ENCODE measurements at regions not wholly inside any gene's neighbourhood (a gene's known extent, or its start where the extent isn't known, plus 50 kb on each side); places are given as distances from the start of the nearest gene placed in this dataset.

- H3K9me3 ChIP-seq (ENCODE audit: insufficient read depth, low read length): no peaks in the 10 kb centered on the region
- H3K4me2 ChIP-seq (ENCODE audit: low read length): no peak overlapping the region
Measured at GRCh38 chr3:56971261-56971660, 89.2 kb upstream of the SPATA12 start.

GRCh38 chr3:56970461-56970879 is 90.0 kb upstream of the SPATA12 start:
- no peak overlapping the region for H3K4me3 ChIP-seq (ENCODE audit: low read length)

More at GRCh38 chr3:56971261-56971660, 89.2 kb upstream of the SPATA12 start:
- Histone ChIP-seq H3K27me3 (ENCODE audit: low read depth, low read length) (no peaks in the 10 kb centered on the region), H3K4me3 (ENCODE audit: low read length) (no peak overlapping the region), H4K20me1 (ENCODE audit: insufficient read depth, low read length) (no peaks in the 10 kb centered on the region), H3K9ac (ENCODE audit: low read length) (no peak overlapping the region), H3K27ac (ENCODE audit: low read length) (no peak overlapping the region), H3K36me3 (replicated peaks; ENCODE audit: low read depth, low read length) (no peaks in the 10 kb centered on the region), H3K79me2 (ENCODE audit: low read length) (no peaks in the 10 kb centered on the region), H3K4me1 (ENCODE audit: low read length) (peaks cover 16% of the 10 kb centered on the region), H2AFZ (ENCODE audit: low read depth, low read length) (no peak overlapping the region)
- TF ChIP-seq CTCF (IDR thresholded peaks at IDR 0.05; ENCODE audit: low read depth, low read length): no peak
- no peak for TF ChIP-seq EZH2phosphoT487 (IDR thresholded peaks at IDR 0.05; ENCODE audit: low read depth)

GRCh38 chr3:56969851-56970250 is 90.6 kb upstream of the SPATA12 start:
- H3K4me2 ChIP-seq (ENCODE audit: low read length): peak overlapping the region; percentile 37
- H3K4me1 ChIP-seq (ENCODE audit: low read length): peaks cover 29% of the 10 kb centered on the region
- no peaks in the 10 kb centered on the region for H3K79me2 ChIP-seq (ENCODE audit: low read length)
- H3K9ac ChIP-seq (ENCODE audit: low read length): no peak overlapping the region
- TF ChIP-seq EZH2phosphoT487 (IDR thresholded peaks at IDR 0.05; ENCODE audit: low read depth) (no peak), CTCF (IDR thresholded peaks at IDR 0.05; ENCODE audit: low read depth, low read length) (no peak)
- H3K27ac ChIP-seq (ENCODE audit: low read length): no peak overlapping the region
- H2AFZ ChIP-seq (ENCODE audit: low read depth, low read length): no peak overlapping the region
- no peak overlapping the region for H3K4me3 ChIP-seq (ENCODE audit: low read length)
- H3K36me3 ChIP-seq (replicated peaks; ENCODE audit: low read depth, low read length): no peaks in the 10 kb centered on the region
- H4K20me1 ChIP-seq (ENCODE audit: insufficient read depth, low read length): no peaks in the 10 kb centered on the region
- no peaks in the 10 kb centered on the region for H3K27me3 ChIP-seq (ENCODE audit: low read depth, low read length)
- H3K9me3 ChIP-seq (ENCODE audit: insufficient read depth, low read length): no peaks in the 10 kb centered on the region

More at GRCh38 chr3:56970461-56970879, 90.0 kb upstream of the SPATA12 start:
- H3K36me3 ChIP-seq (replicated peaks; ENCODE audit: low read depth, low read length): no peaks in the 10 kb centered on the region
- no peak overlapping the region for H3K9ac ChIP-seq (ENCODE audit: low read length)
- H3K4me2 ChIP-seq (ENCODE audit: low read length): peak overlapping the region; percentile 37
- no peak overlapping the region for H3K27ac ChIP-seq (ENCODE audit: low read length)
- no peaks in the 10 kb centered on the region for H4K20me1 ChIP-seq (ENCODE audit: insufficient read depth, low read length)
- peaks cover 23% of the 10 kb centered on the region for H3K4me1 ChIP-seq (ENCODE audit: low read length)
- H3K79me2 ChIP-seq (ENCODE audit: low read length): no peaks in the 10 kb centered on the region
- no peak overlapping the region for H2AFZ ChIP-seq (ENCODE audit: low read depth, low read length)
- TF ChIP-seq EZH2phosphoT487 (IDR thresholded peaks at IDR 0.05; ENCODE audit: low read depth) (no peak), CTCF (IDR thresholded peaks at IDR 0.05; ENCODE audit: low read depth, low read length) (no peak)
- H3K27me3 ChIP-seq (ENCODE audit: low read depth, low read length): no peaks in the 10 kb centered on the region
- H3K9me3 ChIP-seq (ENCODE audit: insufficient read depth, low read length): no peaks in the 10 kb centered on the region

GRCh38 chr3:56966509-56966908 is 94.0 kb upstream of the SPATA12 start:
- no peaks in the 10 kb centered on the region for H3K79me2 ChIP-seq (ENCODE audit: low read length)
- H3K36me3 ChIP-seq (replicated peaks; ENCODE audit: low read depth, low read length): no peaks in the 10 kb centered on the region
- no peak overlapping the region for H3K4me2 ChIP-seq (ENCODE audit: low read length)
- no peaks in the 10 kb centered on the region for H3K9me3 ChIP-seq (ENCODE audit: insufficient read depth, low read length)
- H2AFZ ChIP-seq (ENCODE audit: low read depth, low read length): no peak overlapping the region
- no peak overlapping the region for H3K9ac ChIP-seq (ENCODE audit: low read length)
- no peak overlapping the region for H3K4me3 ChIP-seq (ENCODE audit: low read length)
- no peaks in the 10 kb centered on the region for H4K20me1 ChIP-seq (ENCODE audit: insufficient read depth, low read length)
- no peak overlapping the region for H3K27ac ChIP-seq (ENCODE audit: low read length)
- TF ChIP-seq CTCF (IDR thresholded peaks at IDR 0.05; ENCODE audit: low read depth, low read length) (no peak), EZH2phosphoT487 (IDR thresholded peaks at IDR 0.05; ENCODE audit: low read depth) (no peak)
- peaks cover 46% of the 10 kb centered on the region for H3K4me1 ChIP-seq (ENCODE audit: low read length)
- peaks cover 24% of the 10 kb centered on the region for H3K27me3 ChIP-seq (ENCODE audit: low read depth, low read length)
